GM19372 (cell line): ENCODE measurements at regions not wholly inside any gene's neighbourhood (a gene's known extent, or its start where the extent isn't known, plus 50 kb on each side); places are given as distances from the start of the nearest gene placed in this dataset.

ENCODE experiments used
- ATAC-seq: cut with Tn5 transposase; IDR thresholded peaks from one replicate; pipeline ENCODE4 v1.9.1; 2021; ENCODE audit warnings: mild to moderate bottlenecking, low read depth, moderate library complexity; ENCODE audit not compliant: unreplicated experiment

- ATAC-seq = no peak
Observed at GRCh38 chr11:107157146-107157808, 139.0 kb upstream of the GUCY1A2 start.

- no peak for ATAC-seq
Observed at GRCh38 chr11:107151579-107151978, 133.3 kb upstream of the GUCY1A2 start.

GRCh38 chr11:107151158-107151557 is 132.9 kb upstream of the GUCY1A2 start:
- no peak for ATAC-seq

GRCh38 chr11:107140983-107141382 is 122.7 kb upstream of the GUCY1A2 start:
- no peak for ATAC-seq

GRCh38 chr11:107139396-107139795 is 121.1 kb upstream of the GUCY1A2 start:
- ATAC-seq = no peak

- ATAC-seq = no peak
Observed at GRCh38 chr11:107136892-107137291, 118.6 kb upstream of the GUCY1A2 start.

GRCh38 chr11:107131756-107132155 is 113.5 kb upstream of the GUCY1A2 start:
- ATAC-seq = no peak

GRCh38 chr11:107123022-107123421 is 104.7 kb upstream of the GUCY1A2 start:
- no peak for ATAC-seq

- ATAC-seq = no peak
Observed at GRCh38 chr11:107118025-107118720, 99.9 kb upstream of the GUCY1A2 start.

GRCh38 chr11:107116358-107116757 is 98.1 kb upstream of the GUCY1A2 start:
- ATAC-seq = no peak

- ATAC-seq = no peak
Observed at GRCh38 chr11:107102692-107103477, 84.6 kb upstream of the GUCY1A2 start.

GRCh38 chr11:107092667-107093066 is 74.4 kb upstream of the GUCY1A2 start:
- no peak for ATAC-seq

- no peak for ATAC-seq
Observed at GRCh38 chr11:107078375-107078774, 60.1 kb upstream of the GUCY1A2 start.

GRCh38 chr11:107076832-107077231 is 58.6 kb upstream of the GUCY1A2 start:
- ATAC-seq = no peak

GRCh38 chr11:107071129-107071528 is 52.9 kb upstream of the GUCY1A2 start:
- ATAC-seq = no peak
